ENCODE measurements at regions not wholly inside any gene's neighbourhood (a gene's known extent, or its start where the extent isn't known, plus 50 kb on each side); places are given as distances from the start of the nearest gene placed in this dataset.

DNA sequence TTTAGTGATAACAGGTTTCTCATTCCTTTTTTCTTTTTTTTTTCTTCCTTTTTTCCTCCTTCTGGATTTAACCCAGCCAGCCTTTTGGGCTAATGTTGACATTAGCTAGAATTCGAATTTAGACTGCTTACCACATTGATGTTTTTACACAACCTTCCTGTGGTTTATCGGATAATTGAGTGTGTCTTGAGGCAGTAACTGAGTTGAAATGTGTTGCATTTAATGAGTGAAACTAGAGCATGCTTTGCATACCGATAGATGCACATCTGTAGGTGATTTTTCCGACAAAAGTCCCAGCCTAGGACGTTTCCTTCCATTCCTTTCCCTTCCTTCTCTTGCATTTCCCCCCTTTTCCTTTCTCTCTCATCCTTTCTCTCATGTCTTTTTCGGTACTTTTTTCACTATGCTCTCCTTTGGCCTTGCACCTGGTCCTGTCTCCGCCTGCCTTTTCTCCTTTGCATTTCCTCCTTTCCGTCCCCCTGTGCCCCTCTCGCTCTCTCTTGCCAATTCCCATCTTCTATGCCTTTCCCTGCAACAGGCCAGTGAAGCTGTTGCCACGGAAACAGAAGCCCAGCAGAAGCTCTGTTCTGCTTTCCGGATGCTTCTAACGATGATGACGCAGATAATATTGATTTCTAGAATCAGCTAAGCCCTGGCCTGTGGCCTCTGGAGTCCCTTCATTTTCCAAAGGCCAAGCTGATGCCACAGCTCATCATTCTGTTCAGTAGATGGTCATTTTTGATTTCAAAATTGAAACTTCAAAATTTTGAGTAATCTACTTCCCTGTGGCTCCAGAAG lies 76.1 kb downstream of the SLC25A47 start:
- Histone ChIP-seq H2AFZ (ENCODE audit: low read depth, low read length, poor library complexity, severe bottlenecking) (no peak overlapping the region), H3K9me3 (ENCODE audit: control insufficient read depth in 1 of 2, insufficient read depth in 1 of 2, low read depth in 1 of 2, low read length in 2 of 2) (no peaks in the 10 kb centered on the region), H4K20me1 (ENCODE audit: insufficient read depth) (no peaks in the 10 kb centered on the region), H3K79me2 (ENCODE audit: insufficient read depth, low read length) (no peaks in the 10 kb centered on the region), H3K9me2 (ENCODE audit: insufficient read depth) (no peaks in the 10 kb centered on the region), H3K4me2 (ENCODE audit: low read length) (no peak overlapping the region), H3K36me3 (ENCODE audit: control insufficient read depth in 1 of 2, insufficient read depth in 2 of 2, low read length in 2 of 2) (no peaks in the 10 kb centered on the region), H3K4me3 (replicated peaks in 1 of 2; ENCODE audit: low read depth in 1 of 2, low read length in 2 of 2) (no peak overlapping the region), H3K27ac (ENCODE audit: low read depth, low read length) (no peak overlapping the region), H3K9ac (ENCODE audit: low read length) (no peak overlapping the region), H3K4me1 (ENCODE audit: control insufficient read depth in 1 of 2, insufficient read depth in 2 of 2, low read length in 2 of 2) (no peaks in the 10 kb centered on the region; a peak in 1 of 4 replicates), H3K27me3 (ENCODE audit: insufficient read depth, low read length) (no peaks in the 10 kb centered on the region)
- POLR2A ChIA-PET: no interaction called here
- RAD21 ChIA-PET (ENCODE audit: low non-redundant PET in 1 of 2, low total read pairs in 2 of 2, uncharacterized antibody in 2 of 2, unreplicated experiment in 2 of 2): no interaction called here
- no peak for TF ChIP-seq RAD21 (IDR thresholded peaks at IDR 0.05; ENCODE audit: low read depth)
- TF ChIP-seq, protein P1, sequence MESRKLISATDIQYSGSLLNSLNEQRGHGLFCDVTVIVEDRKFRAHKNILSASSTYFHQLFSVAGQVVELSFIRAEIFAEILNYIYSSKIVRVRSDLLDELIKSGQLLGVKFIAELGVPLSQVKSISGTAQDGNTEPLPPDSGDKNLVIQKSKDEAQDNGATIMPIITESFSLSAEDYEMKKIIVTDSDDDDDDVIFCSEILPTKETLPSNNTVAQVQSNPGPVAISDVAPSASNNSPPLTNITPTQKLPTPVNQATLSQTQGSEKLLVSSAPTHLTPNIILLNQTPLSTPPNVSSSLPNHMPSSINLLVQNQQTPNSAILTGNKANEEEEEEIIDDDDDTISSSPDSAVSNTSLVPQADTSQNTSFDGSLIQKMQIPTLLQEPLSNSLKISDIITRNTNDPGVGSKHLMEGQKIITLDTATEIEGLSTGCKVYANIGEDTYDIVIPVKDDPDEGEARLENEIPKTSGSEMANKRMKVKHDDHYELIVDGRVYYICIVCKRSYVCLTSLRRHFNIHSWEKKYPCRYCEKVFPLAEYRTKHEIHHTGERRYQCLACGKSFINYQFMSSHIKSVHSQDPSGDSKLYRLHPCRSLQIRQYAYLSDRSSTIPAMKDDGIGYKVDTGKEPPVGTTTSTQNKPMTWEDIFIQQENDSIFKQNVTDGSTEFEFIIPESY (IDR thresholded peaks at IDR 0.05; ENCODE audit: extremely low read depth, insufficient replicate concordance, low read length): no peak
- intact Hi-C loops (cut with micrococcal nuclease): no loop called here
- BruUV-seq (replicated peaks): no TSS peak
- ATAC-seq (no peak), DNase-seq (ENCODE audit: low read depth, low spot score) (no peak)
- CTCF ChIA-PET: interaction anchor here (0.9 to 2.7 kb wide), 4 partner anchors 9 to 254 kb away, joined by 3 to 11 read pairs (median 4); no protein-coding TSS in a partner anchor

DNA sequence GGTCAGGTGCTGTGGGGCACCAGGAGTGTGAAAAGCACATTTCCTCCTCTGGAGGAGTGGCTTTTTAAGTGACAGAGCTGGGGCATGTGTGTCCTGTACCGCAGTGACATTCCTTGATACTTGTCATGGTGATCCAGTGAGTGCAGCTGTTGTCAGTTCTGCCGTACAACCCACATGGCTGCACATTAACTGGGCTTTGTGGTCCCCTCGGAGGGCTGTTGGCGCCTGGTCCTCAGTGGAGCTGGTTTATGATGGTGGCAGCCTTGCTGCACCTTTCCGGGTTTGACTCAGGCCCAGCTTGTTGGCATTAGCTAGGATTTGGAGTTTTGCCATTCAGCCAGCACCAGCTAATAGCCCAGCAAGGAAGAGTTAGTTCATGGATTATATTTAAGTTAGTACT lies 77.0 kb downstream of the SLC25A47 start:
- BruUV-seq (replicated peaks): no TSS peak
- Histone ChIP-seq H3K4me2 (ENCODE audit: low read length) (no peak overlapping the region), H3K36me3 (ENCODE audit: control insufficient read depth in 1 of 2, insufficient read depth in 2 of 2, low read length in 2 of 2) (no peaks in the 10 kb centered on the region), H3K27me3 (ENCODE audit: insufficient read depth, low read length) (no peaks in the 10 kb centered on the region), H3K4me1 (ENCODE audit: control insufficient read depth in 1 of 2, insufficient read depth in 2 of 2, low read length in 2 of 2) (no peaks in the 10 kb centered on the region; a peak in 1 of 4 replicates), H3K27ac (ENCODE audit: low read depth, low read length) (no peak overlapping the region), H3K79me2 (ENCODE audit: insufficient read depth, low read length) (no peaks in the 10 kb centered on the region), H2AFZ (ENCODE audit: low read depth, low read length, poor library complexity, severe bottlenecking) (no peak overlapping the region), H3K9me2 (ENCODE audit: insufficient read depth) (no peaks in the 10 kb centered on the region), H3K9ac (ENCODE audit: low read length) (no peak overlapping the region), H3K9me3 (ENCODE audit: control insufficient read depth in 1 of 2, insufficient read depth in 1 of 2, low read depth in 1 of 2, low read length in 2 of 2) (no peaks in the 10 kb centered on the region), H4K20me1 (ENCODE audit: insufficient read depth) (no peaks in the 10 kb centered on the region), H3K4me3 (replicated peaks in 1 of 2; ENCODE audit: low read depth in 1 of 2, low read length in 2 of 2) (no peak overlapping the region)
- TF ChIP-seq ELF1 (IDR thresholded peaks at IDR 0.05; ENCODE audit: borderline replicate concordance, low read depth) (no peak), YY1 (IDR thresholded peaks at IDR 0.05; ENCODE audit: extremely low read depth, insufficient replicate concordance, low read depth, low read length) (no peak), SIN3A (IDR thresholded peaks at IDR 0.05; ENCODE audit: low read depth) (no peak), FOSL1 (IDR thresholded peaks at IDR 0.05; ENCODE audit: low read depth) (no peak), EZH2 (IDR thresholded peaks at IDR 0.05) (no peak), CBX3 (IDR thresholded peaks at IDR 0.05; ENCODE audit: low read depth) (no peak), CEBPB (IDR thresholded peaks at IDR 0.05; ENCODE audit: low read depth) (no peak), POLR2A (IDR thresholded peaks at IDR 0.05; ENCODE audit: borderline replicate concordance, extremely low read depth, insufficient read depth, insufficient read length) (no peak)
- TF ChIP-seq, protein P2, sequence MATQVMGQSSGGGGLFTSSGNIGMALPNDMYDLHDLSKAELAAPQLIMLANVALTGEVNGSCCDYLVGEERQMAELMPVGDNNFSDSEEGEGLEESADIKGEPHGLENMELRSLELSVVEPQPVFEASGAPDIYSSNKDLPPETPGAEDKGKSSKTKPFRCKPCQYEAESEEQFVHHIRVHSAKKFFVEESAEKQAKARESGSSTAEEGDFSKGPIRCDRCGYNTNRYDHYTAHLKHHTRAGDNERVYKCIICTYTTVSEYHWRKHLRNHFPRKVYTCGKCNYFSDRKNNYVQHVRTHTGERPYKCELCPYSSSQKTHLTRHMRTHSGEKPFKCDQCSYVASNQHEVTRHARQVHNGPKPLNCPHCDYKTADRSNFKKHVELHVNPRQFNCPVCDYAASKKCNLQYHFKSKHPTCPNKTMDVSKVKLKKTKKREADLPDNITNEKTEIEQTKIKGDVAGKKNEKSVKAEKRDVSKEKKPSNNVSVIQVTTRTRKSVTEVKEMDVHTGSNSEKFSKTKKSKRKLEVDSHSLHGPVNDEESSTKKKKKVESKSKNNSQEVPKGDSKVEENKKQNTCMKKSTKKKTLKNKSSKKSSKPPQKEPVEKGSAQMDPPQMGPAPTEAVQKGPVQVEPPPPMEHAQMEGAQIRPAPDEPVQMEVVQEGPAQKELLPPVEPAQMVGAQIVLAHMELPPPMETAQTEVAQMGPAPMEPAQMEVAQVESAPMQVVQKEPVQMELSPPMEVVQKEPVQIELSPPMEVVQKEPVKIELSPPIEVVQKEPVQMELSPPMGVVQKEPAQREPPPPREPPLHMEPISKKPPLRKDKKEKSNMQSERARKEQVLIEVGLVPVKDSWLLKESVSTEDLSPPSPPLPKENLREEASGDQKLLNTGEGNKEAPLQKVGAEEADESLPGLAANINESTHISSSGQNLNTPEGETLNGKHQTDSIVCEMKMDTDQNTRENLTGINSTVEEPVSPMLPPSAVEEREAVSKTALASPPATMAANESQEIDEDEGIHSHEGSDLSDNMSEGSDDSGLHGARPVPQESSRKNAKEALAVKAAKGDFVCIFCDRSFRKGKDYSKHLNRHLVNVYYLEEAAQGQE (IDR thresholded peaks at IDR 0.05; ENCODE audit: low read depth): no peak
- TF ChIP-seq, protein P3, sequence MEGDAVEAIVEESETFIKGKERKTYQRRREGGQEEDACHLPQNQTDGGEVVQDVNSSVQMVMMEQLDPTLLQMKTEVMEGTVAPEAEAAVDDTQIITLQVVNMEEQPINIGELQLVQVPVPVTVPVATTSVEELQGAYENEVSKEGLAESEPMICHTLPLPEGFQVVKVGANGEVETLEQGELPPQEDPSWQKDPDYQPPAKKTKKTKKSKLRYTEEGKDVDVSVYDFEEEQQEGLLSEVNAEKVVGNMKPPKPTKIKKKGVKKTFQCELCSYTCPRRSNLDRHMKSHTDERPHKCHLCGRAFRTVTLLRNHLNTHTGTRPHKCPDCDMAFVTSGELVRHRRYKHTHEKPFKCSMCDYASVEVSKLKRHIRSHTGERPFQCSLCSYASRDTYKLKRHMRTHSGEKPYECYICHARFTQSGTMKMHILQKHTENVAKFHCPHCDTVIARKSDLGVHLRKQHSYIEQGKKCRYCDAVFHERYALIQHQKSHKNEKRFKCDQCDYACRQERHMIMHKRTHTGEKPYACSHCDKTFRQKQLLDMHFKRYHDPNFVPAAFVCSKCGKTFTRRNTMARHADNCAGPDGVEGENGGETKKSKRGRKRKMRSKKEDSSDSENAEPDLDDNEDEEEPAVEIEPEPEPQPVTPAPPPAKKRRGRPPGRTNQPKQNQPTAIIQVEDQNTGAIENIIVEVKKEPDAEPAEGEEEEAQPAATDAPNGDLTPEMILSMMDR (IDR thresholded peaks at IDR 0.05 in 2 of 3, conservative IDR thresholded peaks at IDR 0.05 in 1 of 3; ENCODE audit: borderline replicate concordance in 1 of 3, insufficient read depth in 1 of 3, low read depth in 2 of 3, low read length in 2 of 3): no peak
- ATAC-seq: no peak
- ChIA-PET POLR2A (no interaction called here), CTCF (interaction anchor here (1.3 to 2.7 kb wide), 3 partner anchors 10 to 18 kb away, joined by 3 to 11 read pairs (median 4); no protein-coding TSS in a partner anchor), RAD21 (ENCODE audit: low non-redundant PET in 1 of 2, low total read pairs in 2 of 2, uncharacterized antibody in 2 of 2, unreplicated experiment in 2 of 2) (no interaction called here)
- no peak for DNase-seq (ENCODE audit: low read depth, low spot score)
- intact Hi-C loops (cut with micrococcal nuclease): no loop called here

Measured in HCT116 (cell line).